ENCODE measurements at regions not wholly inside any gene's neighbourhood (a gene's known extent, or its start where the extent isn't known, plus 50 kb on each side); places are given as distances from the start of the nearest gene placed in this dataset.

- DNase-seq (ENCODE audit: low read depth): no peak
These were observed 128.2 kb upstream of the DLX2 start for GRCh38 chr2:172230889-172231401.

DNA sequence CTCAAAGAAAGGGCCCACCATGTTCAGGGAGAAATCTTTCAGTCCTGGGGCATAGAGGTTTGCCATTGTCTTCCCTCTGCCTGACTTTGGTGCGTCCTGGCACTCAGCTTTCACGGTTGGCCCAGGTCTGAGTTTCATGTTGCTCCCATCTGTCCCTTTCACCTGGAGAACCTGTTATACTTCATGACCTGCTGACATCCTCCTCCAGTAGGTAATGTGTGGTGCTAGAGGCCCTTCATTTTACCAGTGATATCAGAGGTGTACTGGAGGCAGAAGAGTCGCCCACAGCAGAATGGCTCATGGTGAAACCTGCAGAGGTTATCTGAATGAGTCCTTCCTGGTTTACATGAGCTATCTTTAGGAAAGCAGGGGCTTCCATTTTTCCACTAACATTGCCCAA lies 128.8 kb upstream of the DLX2 start:
- DNase-seq (ENCODE audit: low read depth): no peak

DNA sequence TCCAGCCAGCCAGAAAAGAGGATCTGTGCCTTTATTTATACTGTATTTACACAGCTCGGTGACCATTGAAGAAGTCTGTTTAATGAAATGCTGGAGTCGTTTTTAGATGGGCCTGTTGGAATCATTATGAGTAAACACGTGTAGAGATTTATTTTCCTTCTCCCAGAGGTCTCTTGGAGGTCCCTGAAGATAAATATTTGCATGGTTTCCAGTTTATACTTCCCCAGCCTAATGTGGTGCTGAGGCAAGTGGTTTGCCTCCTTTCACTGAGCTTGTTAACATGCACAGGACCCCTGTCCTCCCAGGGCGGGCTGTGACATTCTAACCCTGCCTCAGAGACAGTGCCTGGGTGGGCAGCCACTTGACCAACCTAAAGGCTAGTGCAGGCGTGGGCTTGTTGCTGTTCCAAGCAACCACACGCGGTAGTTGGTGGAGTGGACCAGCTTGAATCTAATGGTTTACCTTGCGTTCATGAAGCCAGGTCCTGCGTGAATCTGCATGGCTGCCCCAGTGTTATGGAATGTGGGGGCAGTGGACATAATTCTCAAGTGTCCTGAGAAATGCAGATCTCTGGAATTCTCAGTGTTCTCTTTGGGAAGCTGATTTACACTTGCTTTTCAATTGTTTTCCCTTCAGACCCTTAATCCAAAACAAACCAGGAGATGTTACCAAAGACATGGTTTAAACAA lies 130.2 kb upstream of the DLX2 start:
- DNase-seq (ENCODE audit: low read depth): no peak

DNA sequence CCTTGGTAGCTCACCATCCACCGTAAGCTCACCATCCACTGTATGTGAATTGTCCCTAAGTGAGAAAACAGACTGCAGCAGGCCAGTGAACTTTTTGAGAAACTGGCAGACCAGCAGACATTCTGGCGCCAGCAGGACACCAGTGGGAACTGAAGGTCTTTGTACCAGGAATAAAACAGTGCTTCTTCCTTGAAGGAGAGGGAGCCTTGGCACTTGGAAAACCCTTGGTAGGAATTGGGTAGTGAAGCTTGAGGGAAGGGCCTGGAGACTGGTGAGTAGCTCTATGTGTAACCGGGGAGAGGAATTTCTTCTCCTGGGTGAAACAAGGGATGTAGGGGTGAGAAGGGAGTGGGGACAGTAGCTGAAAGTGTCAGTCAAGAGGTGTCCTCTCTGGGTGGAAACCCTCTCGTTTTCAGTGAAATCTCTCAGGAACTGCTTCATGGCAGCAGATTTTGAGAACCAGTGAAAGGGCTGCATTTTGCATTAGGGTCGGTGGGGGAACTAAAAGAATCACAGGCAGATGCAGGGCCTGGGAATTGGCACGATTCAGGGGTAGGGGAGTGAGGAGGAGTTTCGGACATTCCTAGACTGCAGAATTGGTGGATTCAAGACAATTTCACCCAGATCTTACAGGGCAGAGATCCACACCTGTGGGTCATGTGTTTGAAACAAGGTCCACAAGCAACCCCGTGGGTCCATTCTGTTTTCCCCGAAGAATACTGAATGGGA lies 131.5 kb upstream of the DLX2 start:
- DNase-seq (ENCODE audit: low read depth): no peak

DNA sequence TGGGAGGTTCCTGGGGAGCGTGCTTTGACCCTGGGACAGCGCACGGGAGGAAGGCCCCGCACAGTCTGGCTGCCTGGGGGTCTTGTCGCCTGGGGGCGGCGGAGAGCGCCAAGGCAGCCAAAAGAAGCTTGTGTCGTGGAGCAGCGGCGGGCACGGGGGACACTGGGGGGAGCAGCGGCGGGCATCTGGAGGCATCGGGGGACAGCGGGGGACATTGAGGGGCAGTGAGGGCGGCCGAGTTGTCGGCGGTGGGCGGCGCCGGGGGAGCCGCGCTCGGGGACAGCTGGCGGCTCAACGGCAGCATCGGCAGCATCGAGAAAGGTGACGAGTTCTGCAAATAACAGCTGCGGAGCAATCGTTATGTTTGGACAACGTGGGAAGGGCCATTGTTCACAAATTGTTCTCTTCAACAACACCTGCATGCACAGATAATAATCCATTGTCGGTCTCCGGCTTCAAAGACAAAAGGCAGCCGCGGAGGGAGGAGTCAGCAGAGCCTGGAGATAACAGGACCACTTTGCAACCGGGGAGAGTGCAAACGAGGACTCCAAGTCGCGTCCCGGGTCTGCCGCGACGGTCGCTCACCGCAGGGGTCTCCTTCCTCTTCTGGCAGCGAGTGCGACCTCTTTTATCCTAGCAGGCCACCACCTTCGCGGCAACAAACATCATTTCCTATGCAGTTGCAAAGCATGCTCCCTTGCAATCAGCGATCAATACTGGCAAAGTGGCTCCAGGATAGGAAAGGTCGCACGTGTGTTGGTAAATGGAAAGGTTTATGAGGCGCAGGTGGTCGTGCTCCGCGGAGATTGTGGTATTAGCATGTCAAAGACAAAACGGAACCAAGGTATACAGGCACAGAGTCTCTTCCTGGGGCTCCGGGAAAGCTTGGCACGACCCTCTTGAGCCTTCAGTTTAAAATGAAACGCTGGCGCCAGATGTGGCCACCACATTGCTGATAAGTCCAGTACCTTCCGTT lies 132.3 kb upstream of the DLX2 start:
- DNase-seq (ENCODE audit: low read depth): no peak

DNA sequence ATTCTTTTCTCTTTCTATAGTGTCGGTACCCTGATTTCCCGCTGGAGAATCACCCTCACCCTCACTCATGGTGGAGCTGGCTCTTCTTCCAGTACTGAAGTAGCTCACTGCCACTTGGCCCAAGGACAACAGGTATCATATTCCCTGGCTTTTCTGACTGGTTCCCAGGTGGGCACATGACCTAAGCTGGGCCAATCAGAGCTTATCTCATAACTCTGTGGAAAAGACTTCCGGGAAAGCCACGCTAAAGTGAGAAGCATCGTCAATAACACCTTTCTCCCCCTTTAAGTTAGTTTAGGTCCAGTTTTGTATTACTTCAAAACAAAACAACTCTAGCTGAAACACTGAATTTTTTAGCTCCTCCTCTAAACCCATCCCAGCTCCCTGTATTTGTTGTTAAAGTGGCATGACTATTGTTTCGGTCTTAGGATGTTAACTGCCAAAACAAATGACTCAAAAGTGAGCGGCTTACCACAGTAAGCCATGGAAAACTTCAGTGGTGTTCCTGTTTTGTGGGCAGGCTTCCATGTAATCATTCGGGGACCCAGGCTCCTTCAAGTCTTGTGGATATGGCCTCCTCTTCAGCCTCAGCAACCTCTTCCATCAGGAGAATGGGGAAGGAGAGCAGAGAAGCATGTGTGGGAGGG lies 137.4 kb upstream of the DLX2 start:
- DNase-seq (ENCODE audit: low read depth): no peak

GRCh38 chr2:172241222-172241621 lies 138.5 kb upstream of the DLX2 start:
- no peak for DNase-seq (ENCODE audit: low read depth)

DNA sequence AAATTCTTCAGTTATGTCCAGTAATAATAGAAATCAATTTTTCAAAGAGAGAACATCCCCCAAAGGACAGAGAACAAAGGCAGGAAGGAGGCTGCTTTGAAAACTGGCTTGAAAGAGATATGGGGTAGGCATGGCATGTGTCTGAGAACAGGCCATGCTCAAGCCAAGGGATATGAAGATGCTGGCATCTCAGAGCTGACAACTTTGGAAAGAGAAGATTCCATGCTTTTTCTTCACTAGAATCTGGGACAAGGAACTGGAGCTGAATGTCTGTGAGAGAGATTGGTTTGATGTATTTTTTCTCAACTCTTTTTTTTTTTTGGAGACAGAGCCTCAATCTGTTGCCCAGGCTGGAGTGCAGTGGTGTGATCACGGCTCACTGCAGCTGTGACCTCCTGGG lies 139.8 kb upstream of the DLX2 start:
- no peak for DNase-seq (ENCODE audit: low read depth)

DNA sequence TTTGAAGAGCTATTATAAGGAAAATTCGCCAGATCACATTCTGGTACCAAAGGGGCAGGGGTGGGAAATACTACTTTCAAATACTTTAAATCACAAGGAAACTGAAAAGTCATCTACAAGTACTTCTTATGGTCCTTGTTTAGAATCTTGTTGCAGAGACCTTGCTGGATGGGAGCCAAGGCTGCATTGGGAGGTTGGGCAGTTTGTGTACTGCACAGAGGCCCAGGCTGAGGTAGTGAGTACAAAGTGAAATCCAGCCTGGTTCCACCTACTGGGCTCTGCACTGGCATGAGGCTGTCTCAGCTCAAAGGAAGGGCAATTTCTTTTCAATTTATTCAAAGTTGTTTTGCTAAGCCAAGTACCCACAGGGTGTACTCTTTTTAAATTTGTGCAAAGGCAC lies 140.3 kb upstream of the DLX2 start:
- no peak for DNase-seq (ENCODE audit: low read depth)

GRCh38 chr2:172244419-172245130 lies 141.9 kb upstream of the DLX2 start:
- no peak for DNase-seq (ENCODE audit: low read depth)

DNA sequence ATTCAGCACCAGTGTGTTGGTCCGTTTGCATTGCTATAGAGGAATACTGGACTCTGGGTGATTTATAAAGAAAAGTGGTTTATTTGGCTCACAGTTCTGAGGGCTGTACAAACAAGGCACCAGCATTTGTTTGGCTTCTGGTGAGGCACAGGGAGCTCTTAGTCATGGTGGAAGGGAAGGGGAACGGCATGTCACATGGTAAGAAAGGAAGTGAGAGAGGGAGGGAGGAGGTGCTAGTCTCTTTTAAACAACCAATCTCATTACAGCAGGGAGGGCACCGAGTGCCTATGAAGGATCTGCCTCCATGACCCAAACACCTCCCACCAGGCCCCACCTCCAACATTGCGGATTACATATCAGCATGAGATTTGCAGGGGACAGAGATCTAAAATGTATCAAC lies 143.9 kb upstream of the DLX2 start:
- DNase-seq (ENCODE audit: low read depth): no peak

GRCh38 chr2:172247203-172247602 lies 144.5 kb upstream of the DLX2 start:
- DNase-seq (ENCODE audit: low read depth): no peak

DNA sequence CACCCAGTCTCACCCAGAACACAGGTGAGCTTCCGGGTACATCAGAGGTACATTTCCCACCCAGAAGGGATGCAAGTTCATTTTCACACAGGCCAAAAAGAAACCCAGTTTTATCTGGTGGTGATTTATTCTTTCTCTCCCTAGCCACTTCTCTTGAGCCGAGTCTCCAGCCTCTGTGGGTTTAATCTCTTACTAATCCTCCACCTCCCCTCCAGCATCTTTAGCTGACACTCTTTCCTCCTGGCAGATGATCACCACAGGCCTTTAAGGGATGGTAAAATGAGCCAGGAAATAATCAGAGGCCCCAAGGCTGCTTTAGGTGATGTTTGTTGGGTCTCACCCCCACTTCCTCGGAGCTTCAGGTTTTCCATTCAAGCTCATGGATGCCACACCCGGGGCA lies 145.7 kb upstream of the DLX2 start:
- no peak for DNase-seq (ENCODE audit: low read depth)

GRCh38 chr2:172248785-172249187 lies 146.1 kb upstream of the DLX2 start:
- DNase-seq (ENCODE audit: low read depth): no peak

DNA sequence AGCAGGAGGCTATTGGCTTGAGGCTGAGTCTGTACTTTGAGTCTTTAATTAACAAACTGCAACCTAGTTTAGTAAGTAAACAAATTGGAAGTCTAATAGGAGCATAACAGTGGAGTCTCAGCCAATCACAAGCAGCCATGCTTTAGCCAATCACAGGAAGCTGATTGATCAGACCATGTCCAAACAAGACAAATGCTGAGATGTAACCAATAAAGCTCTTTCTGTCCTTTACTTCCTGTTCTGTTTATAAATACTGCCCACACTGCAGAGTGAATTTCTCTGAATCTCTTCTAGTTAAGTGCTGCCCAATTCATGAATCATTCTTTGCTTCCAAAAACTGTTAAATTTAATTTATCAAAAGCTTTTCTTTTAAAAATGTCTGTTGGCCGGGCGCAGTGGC lies 146.6 kb upstream of the DLX2 start:
- no peak for DNase-seq (ENCODE audit: low read depth)

DNA sequence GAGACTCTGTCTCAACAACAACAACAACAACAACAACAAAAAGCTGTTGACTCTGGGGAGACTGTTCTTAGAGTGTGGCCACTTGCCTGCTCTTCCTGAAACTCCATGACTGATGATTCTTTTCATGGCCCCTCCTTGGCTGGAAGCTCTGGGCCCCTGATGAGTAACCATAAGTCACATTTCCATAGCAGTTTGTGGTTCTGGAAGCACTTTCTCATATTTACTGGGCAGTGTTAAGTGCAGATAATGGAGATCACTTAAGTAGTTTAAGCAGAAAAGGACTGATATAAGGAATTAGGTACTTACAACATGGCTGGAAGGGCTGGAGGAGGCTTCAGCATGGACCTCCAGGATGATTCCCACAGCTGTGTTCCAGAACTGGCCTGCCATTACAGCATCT lies 147.3 kb upstream of the DLX2 start:
- no peak for DNase-seq (ENCODE audit: low read depth)

- DNase-seq (ENCODE audit: low read depth): no peak
These were observed 148.5 kb upstream of the DLX2 start for GRCh38 chr2:172251231-172251630.

GRCh38 chr2:172252154-172252553 lies 149.5 kb upstream of the DLX2 start:
- no peak for DNase-seq (ENCODE audit: low read depth)

DNA sequence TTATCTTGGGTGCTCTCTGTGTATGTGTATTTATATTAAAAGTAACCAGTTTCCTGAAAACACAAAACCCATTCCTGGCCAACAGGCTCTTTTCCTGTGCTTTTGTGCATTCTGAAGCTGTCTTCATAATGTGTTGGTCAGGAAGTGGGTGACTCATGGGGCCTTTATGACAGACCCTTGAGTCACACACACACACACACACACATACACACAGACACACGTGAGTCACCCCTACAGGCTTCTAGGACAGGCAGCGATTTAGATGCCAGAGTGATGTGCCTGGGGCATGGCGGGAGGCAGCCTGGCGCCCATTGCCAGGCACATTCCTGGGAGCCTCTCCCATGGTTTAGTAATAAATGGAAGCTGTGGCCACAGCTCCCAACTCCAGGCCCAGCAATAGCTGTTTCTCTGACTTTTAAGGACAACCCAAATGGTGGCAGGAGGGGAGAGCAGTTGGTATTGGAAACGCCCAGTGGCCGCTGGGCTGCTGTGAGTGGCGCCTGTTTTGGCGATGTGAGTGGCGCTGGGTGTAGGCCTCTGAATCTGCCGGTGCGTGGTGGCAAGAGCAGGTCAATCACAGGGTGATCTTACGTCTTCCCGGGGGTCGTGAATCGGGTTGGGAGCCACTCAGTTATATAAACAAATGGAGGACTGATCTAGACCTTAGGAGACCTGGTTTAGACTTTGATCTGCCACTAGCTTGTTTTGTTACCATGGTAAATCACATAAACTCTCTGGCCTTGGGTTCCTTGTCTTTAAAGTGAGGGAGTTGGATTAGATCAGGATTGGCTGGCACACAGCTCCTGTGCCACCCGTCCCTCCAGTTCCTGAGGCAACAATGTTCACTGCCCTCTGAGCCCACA lies 150.7 kb upstream of the DLX2 start:
- DNase-seq (ENCODE audit: low read depth): peak; percentile 39

- DNase-seq (ENCODE audit: low read depth): no peak
These were observed 154.2 kb upstream of the DLX2 start for GRCh38 chr2:172256886-172257285.
